HG03103 (cell line): ENCODE measurements at regions not wholly inside any gene's neighbourhood (a gene's known extent, or its start where the extent isn't known, plus 50 kb on each side); places are given as distances from the start of the nearest gene placed in this dataset.
"Not testable (repeated sequence)": the region's sequence is repeated elsewhere in the genome, so short reads cannot be mapped to it uniquely, and the experiment has no call there.

Experiments
- ATAC-seq: cut with Tn5 transposase; IDR thresholded peaks from one replicate; pipeline ENCODE4 v1.9.1; 2021; ENCODE audit warnings: low read depth; ENCODE audit not compliant: unreplicated experiment

- not testable (repeated sequence) for ATAC-seq
These were observed 676.9 kb downstream of the SI start for GRCh38 chr3:164401440-164401839.

GRCh38 chr3:164397462-164397861, 680.8 kb downstream of the SI start:
- no peak for ATAC-seq

- ATAC-seq, result no peak
These were observed 685.1 kb downstream of the SI start for GRCh38 chr3:164393171-164393570.

GRCh38 chr3:164390046-164390445, 688.2 kb downstream of the SI start:
- ATAC-seq, result no peak

- no peak for ATAC-seq
These were observed 691.1 kb downstream of the SI start for GRCh38 chr3:164387236-164387635.

GRCh38 chr3:164380156-164380555, 698.1 kb downstream of the SI start:
- no peak for ATAC-seq

GRCh38 chr3:164377466-164377865, 700.8 kb downstream of the SI start:
- ATAC-seq, result no peak

- ATAC-seq, result no peak
These were observed 702.3 kb downstream of the SI start for GRCh38 chr3:164375995-164376394.

- ATAC-seq, result no peak
These were observed 702.8 kb downstream of the SI start for GRCh38 chr3:164375538-164375937.

GRCh38 chr3:164371681-164372080, 706.6 kb downstream of the SI start:
- no peak for ATAC-seq

GRCh38 chr3:164370970-164371369, 707.3 kb downstream of the SI start:
- ATAC-seq, result no peak

GRCh38 chr3:164365242-164365641, 713.1 kb downstream of the SI start:
- no peak for ATAC-seq

GRCh38 chr3:164364111-164364510, 714.2 kb downstream of the SI start:
- ATAC-seq, result no peak

GRCh38 chr3:164360738-164361406, 717.4 kb downstream of the SI start:
- no peak for ATAC-seq

- ATAC-seq, result no peak
These were observed 718.2 kb downstream of the SI start for GRCh38 chr3:164360078-164360578.

- ATAC-seq, result no peak
These were observed 725.3 kb downstream of the SI start for GRCh38 chr3:164352991-164353390.

- ATAC-seq, result no peak
These were observed 727.2 kb downstream of the SI start for GRCh38 chr3:164351131-164351530.

GRCh38 chr3:164342206-164342605, 736.1 kb downstream of the SI start:
- ATAC-seq, result not testable (repeated sequence)

- no peak for ATAC-seq
These were observed 737.2 kb downstream of the SI start for GRCh38 chr3:164341086-164341485.

- ATAC-seq, result no peak
These were observed 738.0 kb downstream of the SI start for GRCh38 chr3:164340273-164340672.

GRCh38 chr3:164332831-164333802, 745.2 kb downstream of the SI start:
- ATAC-seq, result no peak

- ATAC-seq, result no peak
These were observed 751.6 kb downstream of the SI start for GRCh38 chr3:164326714-164327113.
